IMR-90 (cell line): ENCODE measurements at regions not wholly inside any gene's neighbourhood (a gene's known extent, or its start where the extent isn't known, plus 50 kb on each side); places are given as distances from the start of the nearest gene placed in this dataset.

Source experiments
- ATAC-seq: fragments of 200-7000 bp; cut with Tn5 transposase; 2 replicates; pipeline ENCODE4 v1.9.1; 2020; ENCODE audit warnings: low read depth, mild to moderate bottlenecking, moderate library complexity
- BruUV-seq: library from RNA; stranded (reverse); fragments of 400-500 nt; replicated peaks from 2 replicates; lab custom pipeline; 2021; lab: Mats Ljungman, UMichigan
- CTCF ChIA-PET: fragments of 300-600 bp; formaldehyde crosslinking; extraction: SDS; loops from one replicate; lab custom pipeline; 2021; ENCODE audit warnings: antibody characterized with exemption; lab: Yijun Ruan, JAX
- POLR2A ChIA-PET: fragments of 300-600 bp; sonication (Branson Sonifier 250); formaldehyde crosslinking; loops from one replicate; lab custom pipeline; 2022; ENCODE audit warnings: antibody characterized with exemption; ENCODE audit not compliant: unreplicated experiment; lab: Charles Lee
- DNase-seq: peaks from one replicate; pipeline ENCODE4 v3.0.0; 2013
- H2AFZ ChIP-seq: replicated peaks from 2 replicates; pipeline ENCODE3; 2013; ENCODE audit warnings: low read length, mild to moderate bottlenecking; ENCODE audit not compliant: poor library complexity
- H2AK5ac ChIP-seq: 2 replicates; pipeline ENCODE4 v1.6.1; 2013; ENCODE audit warnings: low read depth, low read length, inconsistent platforms
- H2AK9ac ChIP-seq: replicated peaks from 2 replicates; pipeline ENCODE3; 2013; ENCODE audit warnings: mild to moderate bottlenecking, low read depth, low read length, moderate library complexity; ENCODE audit not compliant: poor library complexity
- H2BK120ac ChIP-seq: 2 replicates; pipeline ENCODE4 v1.6.1; 2013; ENCODE audit warnings: low read depth, low read length, inconsistent platforms
- H2BK15ac ChIP-seq: 3 replicates; pipeline ENCODE4 v1.6.1; 2013; ENCODE audit warnings: low read depth, low read length, inconsistent platforms
- H2BK20ac ChIP-seq: 2 replicates; pipeline ENCODE4 v1.6.1; 2013; ENCODE audit warnings: low read depth, mild to moderate bottlenecking, inconsistent platforms, low read length, moderate library complexity
- H2BK5ac ChIP-seq: 2 replicates; pipeline ENCODE4 v1.6.1; 2013; ENCODE audit warnings: mild to moderate bottlenecking, low read depth, low read length, inconsistent platforms; ENCODE audit not compliant: poor library complexity, severe bottlenecking
- H3K14ac ChIP-seq: replicated peaks from 2 replicates; pipeline ENCODE4 v1.6.1; 2013; ENCODE audit warnings: low read depth, low read length, inconsistent platforms
- H3K18ac ChIP-seq: 2 replicates; pipeline ENCODE4 v1.6.1; 2013; ENCODE audit warnings: low read depth, low read length, control low read depth
- H3K23ac ChIP-seq: 2 replicates; pipeline ENCODE4 v1.6.1; 2013; ENCODE audit warnings: low read depth, low read length, inconsistent platforms
- H3K27ac ChIP-seq: 2 replicates; pipeline ENCODE4 v1.5.1; 2013; ENCODE audit warnings: mild to moderate bottlenecking, control low read depth, low read length; ENCODE audit not compliant: insufficient read depth
- H3K27me3 ChIP-seq: 2 replicates; pipeline ENCODE4 v1.6.1; 2013; ENCODE audit warnings: low read length; ENCODE audit not compliant: control insufficient read depth, insufficient read depth
- H3K36me3 ChIP-seq: 2 replicates; pipeline ENCODE4 v1.6.1; 2013; ENCODE audit warnings: low read length, mixed read lengths; ENCODE audit not compliant: control insufficient read depth, insufficient read depth
- H3K4ac ChIP-seq: 2 replicates; pipeline ENCODE4 v1.6.1; 2013; ENCODE audit warnings: low read depth, low read length, inconsistent platforms
- H3K4me1 ChIP-seq: 2 replicates; pipeline ENCODE4 v1.6.1; 2013; ENCODE audit warnings: low read length, mixed read lengths; ENCODE audit not compliant: control insufficient read depth, insufficient read depth
- H3K4me2 ChIP-seq: 2 replicates; pipeline ENCODE4 v1.6.1; 2013; ENCODE audit warnings: low read depth, mild to moderate bottlenecking, control low read depth, low read length, moderate library complexity
- H3K4me3 ChIP-seq: 2 replicates; pipeline ENCODE4 v1.5.1; 2013; ENCODE audit warnings: low read depth, mild to moderate bottlenecking, control low read depth, low read length, moderate library complexity; ENCODE audit not compliant: insufficient read depth
- H3K56ac ChIP-seq: 2 replicates; pipeline ENCODE4 v1.6.1; 2013; ENCODE audit warnings: low read length, inconsistent platforms; ENCODE audit not compliant: insufficient read depth; ENCODE audit errors: extremely low read depth
- H3K79me1 ChIP-seq, 2 experiments: 2 replicates each; pipeline ENCODE4 v1.6.1; 2013; ENCODE audit warnings: low read length in 2 of 2, inconsistent platforms in 1 of 2, low read depth in 1 of 2
- H3K9ac ChIP-seq: 2 replicates; pipeline ENCODE4 v1.6.1; 2013; ENCODE audit warnings: low read depth, low read length, control low read depth
- H3K9me1 ChIP-seq: 2 replicates; pipeline ENCODE4 v1.6.1; 2013; ENCODE audit warnings: low read length, inconsistent platforms; ENCODE audit not compliant: insufficient read depth
- H3K9me3 ChIP-seq: 2 replicates; pipeline ENCODE4 v1.6.1; 2013; ENCODE audit warnings: low read length; ENCODE audit not compliant: control insufficient read depth, insufficient read depth
- H4K20me1 ChIP-seq: 2 replicates; pipeline ENCODE4 v1.6.1; 2013; ENCODE audit warnings: low read length, inconsistent platforms; ENCODE audit not compliant: insufficient read depth
- H4K5ac ChIP-seq: 2 replicates; pipeline ENCODE4 v1.6.1; 2013; ENCODE audit warnings: mild to moderate bottlenecking, low read depth, low read length, control low read depth
- H4K8ac ChIP-seq, 2 experiments: 2 replicates each; pipeline ENCODE4 v1.6.1; 2013; ENCODE audit warnings: low read depth in 2 of 2, low read length in 2 of 2, control low read depth in 1 of 2, inconsistent platforms in 1 of 2
- H4K91ac ChIP-seq: 2 replicates; pipeline ENCODE4 v1.6.1; 2013; ENCODE audit warnings: low read depth, low read length, inconsistent platforms; ENCODE audit not compliant: insufficient read depth
- BHLHE40 ChIP-seq: fragments of 150-350 bp; IDR thresholded peaks from 2 replicates; pipeline ENCODE4 v1.6.1; 2016; ENCODE audit warnings: mild to moderate bottlenecking, low read depth, low read length
- CEBPB ChIP-seq: IDR thresholded peaks from 2 replicates; pipeline ENCODE4 v1.6.1; 2012; ENCODE audit warnings: low read depth, low read length, improper control_type of control experiment
- CHD1 ChIP-seq: IDR thresholded peaks from 2 replicates; pipeline ENCODE4 v1.6.1; 2012; ENCODE audit warnings: low read depth, low read length, improper control_type of control experiment
- ELK1 ChIP-seq: fragments of 150-350 bp; IDR thresholded peaks from 2 replicates; pipeline ENCODE4 v1.6.1; 2016; ENCODE audit warnings: low read depth, mild to moderate bottlenecking, low read length, moderate library complexity, borderline replicate concordance
- NFE2L2 ChIP-seq: fragments of 150-350 bp; IDR thresholded peaks from 2 replicates; pipeline ENCODE4 v1.6.1; 2016; ENCODE audit warnings: low read depth, mild to moderate bottlenecking, low read length
- RCOR1 ChIP-seq: IDR thresholded peaks from 2 replicates; pipeline ENCODE4 v1.6.1; 2012; ENCODE audit warnings: mild to moderate bottlenecking, low read length, improper control_type of control experiment; ENCODE audit not compliant: insufficient replicate concordance
- SMC3 ChIP-seq: fragments of 150-350 bp; IDR thresholded peaks from 2 replicates; pipeline ENCODE4 v1.6.1; 2016; ENCODE audit warnings: low read depth, mild to moderate bottlenecking, antibody characterized with exemption, low read length, moderate library complexity
- WGBS, 2 experiments: methylation state at CpG; one replicate each; pipeline versions ENCODE4 v1.1.5 to v1.1.7; 2013; ENCODE audit warnings: missing lambda C conversion rate in 2 of 2; ENCODE audit not compliant: insufficient read length in 1 of 2; ENCODE audit errors: extremely low coverage in 2 of 2; 5-methylcytosine and 5-hydroxymethylcytosine counted together
- dilution Hi-C: fragments of 300-500 bp; cut with HindIII; formaldehyde crosslinking; loops from one replicate; pipeline ENCODE4 v1.14.3; 2018; ENCODE audit warnings: low sequenced_read_pairs; ENCODE audit not compliant: unreplicated experiment
- in situ Hi-C: fragments of 300-500 bp; cut with MboI; formaldehyde crosslinking; loops from 3 replicates; pipeline ENCODE4 v1.14.3; 2019; ENCODE audit warnings: low sequenced_read_pairs, inconsistent platforms, mixed read lengths
- intact Hi-C: fragments of 100-400 bp; cut with micrococcal nuclease; formaldehyde crosslinking; loops from 2 replicates; pipeline ENCODE4 v1.10.0; 2022

GRCh38 chr2:45311559-45311958 is 299.5 kb downstream of the SRBD1 start:
- H3K14ac ChIP-seq: no peak overlapping the region
- no peak overlapping the region for H4K91ac ChIP-seq
- H3K9me1 ChIP-seq: no peaks in the 10 kb centered on the region
- no peak overlapping the region for H2AK5ac ChIP-seq
- H2BK15ac ChIP-seq: no peak overlapping the region
- CTCF ChIA-PET: no interaction called here
- H4K8ac ChIP-seq: no peak overlapping the region
- no peak overlapping the region for H3K27ac ChIP-seq
- no peaks in the 10 kb centered on the region for H3K36me3 ChIP-seq
- WGBS, 2 experiments: no CpG with 5 or more reads among the region's 2 CpGs
- H4K5ac ChIP-seq: no peak overlapping the region
- peaks cover 3% of the 10 kb centered on the region; the same call in 1 of the 2 replicates for H3K4me1 ChIP-seq
- no peaks in the 10 kb centered on the region for H4K20me1 ChIP-seq
- no peak overlapping the region for H3K56ac ChIP-seq
- intact Hi-C loops: no loop called here
- no peak overlapping the region for H2BK5ac ChIP-seq
- H2AFZ ChIP-seq: no peak overlapping the region
- no peak overlapping the region for H2BK20ac ChIP-seq
- H2BK120ac ChIP-seq: no peak overlapping the region
- POLR2A ChIA-PET: no interaction called here
- no TSS peak for BruUV-seq
- H3K27me3 ChIP-seq: peaks cover 19% of the 10 kb centered on the region
- H2AK9ac ChIP-seq: no peak overlapping the region
- in situ Hi-C loops: no loop called here
- ATAC-seq (no peak), DNase-seq (no peak)
- TF ChIP-seq NFE2L2 (no peak), BHLHE40 (no peak), CHD1 (no peak), ELK1 (no peak), RCOR1 (no peak), CEBPB (no peak), SMC3 (no peak)
- H3K9me3 ChIP-seq: peaks cover 7% of the 10 kb centered on the region; the same call in 1 of the 2 replicates
- no peak overlapping the region for H3K4me3 ChIP-seq
- dilution Hi-C loops: no loop called here
- no peak overlapping the region for H3K4me2 ChIP-seq
- no peak overlapping the region for H3K4ac ChIP-seq
- no peak overlapping the region for H3K23ac ChIP-seq
- no peak overlapping the region for H3K18ac ChIP-seq
- H3K9ac ChIP-seq: no peak overlapping the region
- no peaks in the 10 kb centered on the region for H3K79me1 ChIP-seq
